NK-92 treated with Interleukin-12 subunit alpha and Interleukin-12 subunit beta, amount 100 ng/mL, for 24 hours (cell line): ENCODE measurements at regions not wholly inside any gene's neighbourhood (a gene's known extent, or its start where the extent isn't known, plus 50 kb on each side); places are given as distances from the start of the nearest gene placed in this dataset.

Source experiments
- DNase-seq: peaks from one replicate; lab custom pipeline; 2025; lab: John Stamatoyannopoulos, UW

GRCh38 chr14:53807542-53807941, 149.1 kb downstream of the BMP4 start:
- no peak for DNase-seq

- DNase-seq: no peak
Measured at GRCh38 chr14:53807108-53807507, 149.5 kb downstream of the BMP4 start.

DNA sequence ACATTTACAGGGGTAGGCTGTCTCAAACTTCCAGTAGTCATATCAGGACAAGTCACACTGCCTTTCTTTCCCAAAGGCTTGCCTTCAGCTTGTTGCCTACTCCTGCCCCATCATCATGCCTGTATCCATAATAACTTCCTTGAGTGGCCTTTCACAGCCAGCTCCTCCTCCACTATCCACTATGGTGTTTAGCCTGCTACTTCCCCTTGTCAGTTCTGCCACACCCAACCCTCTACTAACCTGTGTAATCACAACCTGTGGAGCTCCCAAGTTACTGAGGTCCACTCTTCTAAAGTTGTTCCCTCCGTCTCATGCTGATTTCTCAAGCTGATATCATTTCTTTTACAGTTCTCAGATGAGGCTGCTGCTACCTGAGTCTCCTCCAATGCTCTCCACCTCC, 159.9 kb downstream of the BMP4 start:
- no peak for DNase-seq

- no peak for DNase-seq
Measured at GRCh38 chr14:53793790-53794505, 162.7 kb downstream of the BMP4 start.

DNA sequence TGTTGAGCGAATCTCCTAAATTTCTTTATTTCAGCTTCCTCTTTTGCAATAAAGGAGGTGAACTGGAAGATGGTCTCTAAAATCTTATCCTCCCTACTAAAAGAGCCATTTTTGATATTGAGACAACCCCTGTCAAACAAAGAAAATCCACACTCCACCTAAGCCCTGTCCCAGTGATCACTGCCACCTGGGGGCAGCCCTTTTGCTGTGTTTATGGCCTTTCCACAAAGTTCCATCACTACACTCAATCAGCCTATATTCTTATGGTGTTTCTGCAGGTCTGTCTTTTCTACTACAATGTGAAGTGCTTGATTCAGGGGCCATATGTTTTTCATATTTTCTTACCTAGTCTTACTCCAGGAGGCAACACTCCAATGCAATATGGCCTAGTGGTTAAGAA, 163.7 kb downstream of the BMP4 start:
- no peak for DNase-seq

- no peak for DNase-seq
Measured at GRCh38 chr14:53790731-53791500, 165.7 kb downstream of the BMP4 start.

DNA sequence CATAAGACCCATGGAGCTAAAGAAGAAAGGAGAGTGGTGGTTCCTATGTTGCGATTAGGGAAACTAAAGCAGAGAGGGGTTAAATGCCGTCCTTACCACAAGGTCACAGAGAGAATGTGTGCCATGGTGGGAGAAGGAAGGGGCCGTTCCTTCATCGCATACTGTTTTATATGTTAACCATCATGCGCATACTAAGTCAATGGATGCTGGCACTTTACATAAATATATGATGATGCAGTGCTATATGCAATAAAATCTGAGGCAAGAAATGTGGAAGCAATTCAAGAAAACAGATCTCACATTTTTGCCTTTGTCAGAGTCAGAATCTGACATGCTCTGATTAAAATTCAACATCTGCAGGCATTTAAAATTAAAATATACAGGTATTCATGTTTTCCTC, 168.1 kb downstream of the BMP4 start:
- DNase-seq: no peak

GRCh38 chr14:53786045-53786444, 170.6 kb downstream of the BMP4 start:
- DNase-seq: no peak

- no peak for DNase-seq
Measured at GRCh38 chr14:53784688-53785087, 171.9 kb downstream of the BMP4 start.

DNA sequence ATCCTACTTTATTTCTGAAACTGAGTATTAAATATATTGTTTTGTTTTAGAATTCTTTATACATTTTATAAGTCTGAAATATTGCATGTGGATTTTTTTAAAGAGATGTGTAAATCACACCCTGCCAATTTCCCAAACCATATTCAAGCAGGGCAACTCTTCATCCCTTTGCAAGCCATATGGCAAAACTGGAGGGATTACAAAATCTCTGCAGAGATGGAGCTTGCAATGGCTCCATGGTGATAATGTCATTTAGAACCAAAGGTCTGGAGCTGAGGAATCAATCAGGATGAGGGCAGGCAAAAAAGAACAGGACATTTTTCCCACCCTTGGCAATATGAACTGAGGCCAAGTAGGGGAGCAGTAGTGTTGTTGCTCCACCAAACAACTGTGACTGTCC, 173.4 kb downstream of the BMP4 start:
- DNase-seq: no peak

- DNase-seq: no peak
Measured at GRCh38 chr14:53780051-53780555, 176.5 kb downstream of the BMP4 start.

DNA sequence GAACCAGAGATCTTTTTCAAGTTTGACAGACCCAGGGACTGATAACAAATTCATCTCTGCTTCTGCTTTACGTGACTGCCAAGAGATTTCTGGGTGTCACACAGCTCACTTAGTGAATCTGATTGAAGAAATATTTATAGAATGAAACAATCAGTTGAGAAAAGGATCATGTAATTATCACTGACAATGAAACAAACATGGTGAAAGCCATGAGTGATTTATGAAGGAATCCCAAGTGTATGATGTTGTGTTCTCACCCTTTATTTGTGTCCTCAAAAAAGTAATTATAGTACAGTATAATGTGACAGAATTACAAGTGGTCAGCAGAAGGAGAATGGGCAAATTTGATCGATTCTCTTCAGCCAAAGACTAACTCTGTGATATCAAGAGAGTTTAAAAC, 177.3 kb downstream of the BMP4 start:
- no peak for DNase-seq

GRCh38 chr14:53778263-53778662, 178.4 kb downstream of the BMP4 start:
- DNase-seq: no peak

GRCh38 chr14:53772936-53773335, 183.7 kb downstream of the BMP4 start:
- DNase-seq: no peak

DNA sequence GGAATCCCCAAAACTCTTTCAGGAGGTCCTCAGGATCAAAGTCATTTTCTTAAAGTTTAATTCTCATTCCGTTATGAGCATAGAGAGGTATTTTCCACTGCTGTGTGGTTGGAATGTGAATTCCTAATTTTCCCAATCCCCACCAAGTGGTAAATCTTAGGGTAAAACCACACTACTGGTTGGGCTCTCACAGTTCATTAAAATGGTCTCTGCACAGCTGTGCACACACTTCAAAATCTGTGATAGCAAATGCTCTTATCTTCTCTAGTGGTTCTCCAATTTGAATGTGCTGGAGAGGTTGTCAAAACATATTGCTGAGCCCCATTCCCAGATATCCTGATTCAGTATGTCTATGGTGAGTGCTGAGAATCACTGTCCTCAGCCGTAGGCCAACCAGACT, 189.1 kb downstream of the BMP4 start:
- DNase-seq: no peak

DNA sequence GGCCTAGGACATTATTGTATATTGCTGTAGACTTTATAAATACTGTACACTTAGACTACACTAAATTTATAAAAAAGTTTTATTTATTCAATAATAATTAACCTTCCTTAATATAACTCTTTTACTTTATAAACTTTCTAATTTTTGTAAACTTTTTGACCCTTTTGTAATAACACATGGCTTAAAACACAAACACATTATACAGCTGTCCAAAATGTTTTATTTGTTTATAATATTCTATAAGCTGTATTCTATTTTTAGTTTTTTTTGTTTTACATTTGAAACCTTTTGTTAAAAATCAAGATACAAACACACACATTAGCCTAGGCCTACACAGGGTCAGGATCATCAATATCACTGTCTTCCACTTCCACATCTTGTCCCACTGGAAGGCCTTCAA, 190.0 kb downstream of the BMP4 start:
- no peak for DNase-seq

GRCh38 chr14:53766106-53766505, 190.5 kb downstream of the BMP4 start:
- no peak for DNase-seq

GRCh38 chr14:53764846-53765245, 191.8 kb downstream of the BMP4 start:
- DNase-seq: no peak

DNA sequence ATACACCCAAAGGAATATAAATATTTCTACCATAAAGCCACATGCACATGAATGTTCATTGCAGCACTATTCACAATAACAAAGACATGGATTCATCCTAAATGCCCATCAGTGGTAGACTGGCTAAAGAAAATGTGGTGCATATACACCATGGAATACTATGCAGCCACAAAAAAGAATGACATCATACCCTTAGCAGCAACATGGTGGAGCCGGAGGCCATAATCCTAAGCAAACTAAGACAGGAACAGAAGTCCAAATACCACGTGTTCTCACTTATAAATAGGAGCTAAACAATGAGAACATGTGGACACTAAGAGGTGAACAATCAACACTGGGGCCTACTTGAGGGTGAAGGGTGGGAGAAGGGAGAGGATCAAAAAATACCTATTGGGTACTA, 198.5 kb downstream of the BMP4 start:
- DNase-seq: no peak

DNA sequence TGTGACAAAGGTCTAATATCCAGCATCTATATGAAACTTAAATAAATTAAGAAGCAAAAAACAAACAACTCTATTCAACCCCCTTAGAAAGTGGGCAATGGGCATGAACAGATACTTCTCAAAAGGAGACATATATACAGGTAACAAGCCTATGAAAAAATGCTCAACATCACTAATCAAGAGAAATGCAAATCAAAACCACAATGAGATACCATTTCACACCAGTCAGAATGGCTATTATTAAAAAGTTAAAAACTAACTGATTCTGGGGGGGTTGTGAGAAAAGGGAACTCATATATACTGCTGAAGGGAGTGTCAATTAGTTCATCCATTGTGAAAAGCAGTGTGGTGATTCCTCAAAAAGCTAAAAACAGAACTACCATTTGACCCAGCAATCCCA, 198.9 kb downstream of the BMP4 start:
- no peak for DNase-seq

- no peak for DNase-seq
Measured at GRCh38 chr14:53751650-53752049, 205.0 kb downstream of the BMP4 start.

DNA sequence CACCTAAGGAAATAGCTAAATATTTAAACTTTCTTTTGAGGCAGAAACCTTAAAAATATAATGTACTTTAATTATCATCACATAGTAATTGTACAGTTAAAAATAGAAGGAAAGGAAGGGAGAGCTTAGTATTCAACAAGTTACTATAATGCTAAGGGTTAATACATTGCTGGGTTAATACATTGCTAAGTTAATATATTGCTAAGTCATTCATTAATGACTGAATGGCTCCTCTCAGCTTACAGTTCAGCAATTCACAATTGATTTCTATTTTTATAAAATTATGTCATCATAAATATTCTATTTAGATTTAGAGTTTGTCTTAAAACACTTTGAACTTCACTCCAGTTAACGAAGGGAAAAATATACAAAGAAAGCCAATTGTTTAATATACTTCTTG, 207.9 kb downstream of the BMP4 start:
- no peak for DNase-seq

GRCh38 chr14:53744857-53745256, 211.8 kb downstream of the BMP4 start:
- DNase-seq: no peak

DNA sequence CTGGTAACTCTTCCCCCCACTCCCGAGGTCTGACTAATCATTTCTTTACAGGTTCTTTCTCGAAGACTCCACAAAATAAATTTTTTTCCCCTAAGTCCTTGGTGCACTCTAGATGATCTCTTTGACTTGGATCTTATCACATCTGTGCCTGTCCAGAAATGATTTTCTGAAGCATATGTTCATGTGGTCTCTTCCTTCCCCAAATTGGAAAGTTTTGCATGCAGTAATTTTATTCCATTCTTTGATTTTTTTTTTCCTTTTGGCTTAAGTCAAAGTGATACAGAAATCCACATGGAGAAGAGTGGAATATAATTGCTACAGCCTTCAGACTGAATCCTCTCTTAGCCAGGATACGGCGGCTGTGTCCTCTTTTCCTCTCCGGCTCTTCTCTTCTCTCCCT, 213.3 kb downstream of the BMP4 start:
- DNase-seq: no peak
